ENCODE measurements at regions not wholly inside any gene's neighbourhood (a gene's known extent, or its start where the extent isn't known, plus 50 kb on each side); places are given as distances from the start of the nearest gene placed in this dataset.

- TF ChIP-seq ARID4B (CRISPR knock-in tag; IDR thresholded peaks at IDR 0.05; ENCODE audit: borderline replicate concordance): no peak
These were observed 161.0 kb downstream of the SLC28A3 start (continued) for GRCh38 chr9:84179531-84179930.

- no peaks in the 10 kb centered on the region for H3K27me3 Mint-ChIP-seq (ENCODE audit: low read depth)
- H3K27ac Mint-ChIP-seq: no peak overlapping the region
- ChIA-PET CTCF (interaction anchor here (1.2 kb wide), 1 partner anchor 13 kb away, joined by 3 read pairs; no protein-coding TSS in a partner anchor), POLR2A (no interaction called here)
- no peak for ATAC-seq
- TF ChIP-seq ZNF416 (CRISPR knock-in tag; IDR thresholded peaks at IDR 0.05) (no peak), E2F5 (CRISPR knock-in tag; IDR thresholded peaks at IDR 0.05) (no peak), JAZF1 (CRISPR knock-in tag; IDR thresholded peaks at IDR 0.05) (no peak), E2F4 (CRISPR knock-in tag; IDR thresholded peaks at IDR 0.05; ENCODE audit: borderline replicate concordance, low read depth) (no peak), NFATC4 (CRISPR knock-in tag; IDR thresholded peaks at IDR 0.05) (no peak), ZNF532 (CRISPR knock-in tag; IDR thresholded peaks at IDR 0.05; ENCODE audit: borderline replicate concordance) (no peak), ZBTB21 (CRISPR knock-in tag; IDR thresholded peaks at IDR 0.05; ENCODE audit: borderline replicate concordance) (no peak), TEAD4 (CRISPR knock-in tag; IDR thresholded peaks at IDR 0.05) (no peak), PRRX2 (CRISPR knock-in tag; IDR thresholded peaks at IDR 0.05) (no peak), PRDM15 (CRISPR knock-in tag; IDR thresholded peaks at IDR 0.05) (no peak), E2F1 (CRISPR knock-in tag; IDR thresholded peaks at IDR 0.05) (no peak), IRF2 (CRISPR knock-in tag; IDR thresholded peaks at IDR 0.05; ENCODE audit: borderline replicate concordance, low read depth) (no peak), ATF6 (CRISPR knock-in tag; IDR thresholded peaks at IDR 0.05) (no peak), IRF1 (CRISPR knock-in tag; IDR thresholded peaks at IDR 0.05) (no peak), FOXP1 (CRISPR knock-in tag; IDR thresholded peaks at IDR 0.05; ENCODE audit: borderline replicate concordance) (no peak)
- peaks cover 5% of the 10 kb centered on the region for H3K9me3 Mint-ChIP-seq
- DNase-seq (ENCODE audit: low spot score): no peak
- H3K4me3 Mint-ChIP-seq: no peak overlapping the region
- peaks cover 9% of the 10 kb centered on the region for H3K4me1 Mint-ChIP-seq
- no peaks in the 10 kb centered on the region for H3K36me3 Mint-ChIP-seq
These were observed 153.5 kb downstream of the SLC28A3 start for GRCh38 chr9:84187090-84187489.
